ENCODE measurements at regions not wholly inside any gene's neighbourhood (a gene's known extent, or its start where the extent isn't known, plus 50 kb on each side); places are given as distances from the start of the nearest gene placed in this dataset.

- no peak for DNase-seq
- Histone ChIP-seq H3K36me3 (no peaks in the 10 kb centered on the region), H3K27me3 (no peaks in the 10 kb centered on the region)
Observed at GRCh38 chr16:65453646-65454045, 331.8 kb upstream of the CDH11 start.

GRCh38 chr16:65449526-65449925, 327.7 kb upstream of the CDH11 start:
- Histone ChIP-seq H3K27me3 (no peaks in the 10 kb centered on the region), H3K4me3 (no peak overlapping the region), H3K4me1 (no peaks in the 10 kb centered on the region), H3K36me3 (no peaks in the 10 kb centered on the region), H3K27ac (no peak overlapping the region), H3K9me3 (no peaks in the 10 kb centered on the region)
- no peak for TF ChIP-seq POLR2A (IDR thresholded peaks at IDR 0.05)
- no peak for TF ChIP-seq CTCF (IDR thresholded peaks at IDR 0.05)
- no peak for DNase-seq

More at GRCh38 chr16:65453646-65454045, 331.8 kb upstream of the CDH11 start:
- Histone ChIP-seq H3K27ac (no peak overlapping the region), H3K9me3 (no peaks in the 10 kb centered on the region), H3K4me3 (no peak overlapping the region), H3K4me1 (no peaks in the 10 kb centered on the region)
- TF ChIP-seq CTCF (IDR thresholded peaks at IDR 0.05) = no peak

GRCh38 chr16:65446427-65446826, 324.6 kb upstream of the CDH11 start:
- H3K4me1 ChIP-seq = no peaks in the 10 kb centered on the region
- TF ChIP-seq POLR2A (IDR thresholded peaks at IDR 0.05) (no peak), CTCF (IDR thresholded peaks at IDR 0.05) (no peak)
- H3K27me3 ChIP-seq = no peaks in the 10 kb centered on the region
- DNase-seq = no peak
- H3K27ac ChIP-seq = no peak overlapping the region
- H3K4me3 ChIP-seq = no peak overlapping the region
- no peaks in the 10 kb centered on the region for H3K9me3 ChIP-seq
- H3K36me3 ChIP-seq = no peaks in the 10 kb centered on the region

GRCh38 chr16:65445313-65446260, 323.7 kb upstream of the CDH11 start:
- Histone ChIP-seq H3K27ac (no peak overlapping the region), H3K36me3 (no peaks in the 10 kb centered on the region), H3K4me3 (no peak overlapping the region), H3K4me1 (no peaks in the 10 kb centered on the region), H3K27me3 (no peaks in the 10 kb centered on the region), H3K9me3 (no peaks in the 10 kb centered on the region)
- TF ChIP-seq POLR2A (IDR thresholded peaks at IDR 0.05) (no peak), CTCF (IDR thresholded peaks at IDR 0.05) (no peak)
- no peak for DNase-seq

GRCh38 chr16:65441501-65441900, 319.6 kb upstream of the CDH11 start:
- TF ChIP-seq CTCF (IDR thresholded peaks at IDR 0.05) (no peak), POLR2A (IDR thresholded peaks at IDR 0.05) (no peak)
- H3K9me3 ChIP-seq = no peaks in the 10 kb centered on the region
- no peaks in the 10 kb centered on the region for H3K27me3 ChIP-seq
- DNase-seq = no peak
- no peaks in the 10 kb centered on the region for H3K4me1 ChIP-seq
- H3K36me3 ChIP-seq = no peaks in the 10 kb centered on the region
- H3K27ac ChIP-seq = no peak overlapping the region
- no peak overlapping the region for H3K4me3 ChIP-seq

Data from Peyer's patch (tissue), 4 donors.